ENCODE measurements at regions not wholly inside any gene's neighbourhood (a gene's known extent, or its start where the extent isn't known, plus 50 kb on each side); places are given as distances from the start of the nearest gene placed in this dataset.

GRCh38 chr5:71960195-71960594 lies 147.1 kb upstream of the MAP1B start:
- H3K27me3 ChIP-seq = no peaks in the 10 kb centered on the region
- H3K27ac ChIP-seq = no peak overlapping the region
- TF ChIP-seq POLR2A (IDR thresholded peaks at IDR 0.05) (no peak), CTCF (IDR thresholded peaks at IDR 0.05) (no peak), EP300 (IDR thresholded peaks at IDR 0.05) (no peak), POLR2AphosphoS5 (IDR thresholded peaks at IDR 0.05) (no peak)
- peaks cover 0 to 28% (median 18%) of the 10 kb centered on the region in 4 donors for H3K4me1 ChIP-seq
- intact Hi-C loops (cut with DNase I) = no loop called here
- no peak overlapping the region for H3K4me3 ChIP-seq
- WGBS, 2 donors = 53 to 76% methylated on average over 4 of the region's 4 CpGs
- DNase-seq = no peak
- no peaks in the 10 kb centered on the region for H3K36me3 ChIP-seq
- H3K9me3 ChIP-seq = no peaks in the 10 kb centered on the region

GRCh38 chr5:71961786-71962185 lies 145.5 kb upstream of the MAP1B start:
- H3K4me1 ChIP-seq = peaks cover 0 to 12% (median 10%) of the 10 kb centered on the region in 4 donors
- no peak for TF ChIP-seq POLR2AphosphoS5 (IDR thresholded peaks at IDR 0.05)
- TF ChIP-seq POLR2A (IDR thresholded peaks at IDR 0.05) = no peak
- no peak for TF ChIP-seq EP300 (IDR thresholded peaks at IDR 0.05)
- no peak for TF ChIP-seq CTCF (IDR thresholded peaks at IDR 0.05)
- WGBS, 2 donors = 90 to 95% methylated on average over 7 of the region's 7 CpGs
- intact Hi-C loops (cut with DNase I) = no loop called here
- no peak overlapping the region for H3K4me3 ChIP-seq
- no peaks in the 10 kb centered on the region for H3K27me3 ChIP-seq
- no peaks in the 10 kb centered on the region for H3K36me3 ChIP-seq
- H3K9me3 ChIP-seq = no peaks in the 10 kb centered on the region
- no peak overlapping the region for H3K27ac ChIP-seq
- no peak for DNase-seq

- Histone ChIP-seq H3K4me3 (no peak overlapping the region), H3K27me3 (no peaks in the 10 kb centered on the region), H3K4me1 (peaks cover 0 to 18% (median 13%) of the 10 kb centered on the region in 4 donors), H3K9me3 (no peaks in the 10 kb centered on the region), H3K27ac (no peak overlapping the region), H3K36me3 (no peaks in the 10 kb centered on the region)
- WGBS, 2 donors = 63 to 83% methylated on average over 2 of the region's 2 CpGs
- intact Hi-C loops (cut with DNase I) = no loop called here
- TF ChIP-seq CTCF (IDR thresholded peaks at IDR 0.05) = no peak
- TF ChIP-seq POLR2A (IDR thresholded peaks at IDR 0.05) = no peak
- no peak for TF ChIP-seq EP300 (IDR thresholded peaks at IDR 0.05)
- no peak for TF ChIP-seq POLR2AphosphoS5 (IDR thresholded peaks at IDR 0.05)
- DNase-seq = no peak
These were observed 137.8 kb upstream of the MAP1B start for GRCh38 chr5:71969460-71969859.

GRCh38 chr5:71971862-71972261 lies 135.4 kb upstream of the MAP1B start:
- TF ChIP-seq POLR2A (IDR thresholded peaks at IDR 0.05) = no peak
- no peak for TF ChIP-seq POLR2AphosphoS5 (IDR thresholded peaks at IDR 0.05)
- TF ChIP-seq CTCF (IDR thresholded peaks at IDR 0.05) = no peak
- no peak for TF ChIP-seq EP300 (IDR thresholded peaks at IDR 0.05)
- Histone ChIP-seq H3K4me1 (peaks cover 0 to 24% (median 15%) of the 10 kb centered on the region in 4 donors), H3K9me3 (no peaks in the 10 kb centered on the region), H3K36me3 (no peaks in the 10 kb centered on the region), H3K27me3 (no peaks in the 10 kb centered on the region), H3K4me3 (no peak overlapping the region), H3K27ac (no peak overlapping the region)
- intact Hi-C loops (cut with DNase I) = no loop called here
- WGBS, 2 donors = 78 to 83% methylated on average over 2 of the region's 2 CpGs
- DNase-seq = no peak

- intact Hi-C loops (cut with DNase I) = no loop called here
- DNase-seq = no peak
- Histone ChIP-seq H3K9me3 (no peaks in the 10 kb centered on the region), H3K27me3 (no peaks in the 10 kb centered on the region), H3K4me3 (no peak overlapping the region), H3K4me1 (peaks cover 0 to 24% (median 15%) of the 10 kb centered on the region in 4 donors), H3K27ac (peak overlapping the region; percentile 29 to 71 (median 62)), H3K36me3 (no peaks in the 10 kb centered on the region)
- no peak for TF ChIP-seq EP300 (IDR thresholded peaks at IDR 0.05)
- no peak for TF ChIP-seq CTCF (IDR thresholded peaks at IDR 0.05)
- TF ChIP-seq POLR2AphosphoS5 (IDR thresholded peaks at IDR 0.05) = no peak
- no peak for TF ChIP-seq POLR2A (IDR thresholded peaks at IDR 0.05)
- 70 to 81% methylated on average over 8 of the region's 8 CpGs for WGBS, 2 donors
These were observed 134.3 kb upstream of the MAP1B start for GRCh38 chr5:71972777-71973473.
